ENCODE measurements at regions not wholly inside any gene's neighbourhood (a gene's known extent, or its start where the extent isn't known, plus 50 kb on each side); places are given as distances from the start of the nearest gene placed in this dataset.
"Not testable (repeated sequence)": the region's sequence is repeated elsewhere in the genome, so short reads cannot be mapped to it uniquely, and the experiment has no call there.

GRCh38 chr11:95434489-95435057, 203.6 kb upstream of the SESN3 start:
- no peak for DNase-seq (ENCODE audit: low read depth)

DNA sequence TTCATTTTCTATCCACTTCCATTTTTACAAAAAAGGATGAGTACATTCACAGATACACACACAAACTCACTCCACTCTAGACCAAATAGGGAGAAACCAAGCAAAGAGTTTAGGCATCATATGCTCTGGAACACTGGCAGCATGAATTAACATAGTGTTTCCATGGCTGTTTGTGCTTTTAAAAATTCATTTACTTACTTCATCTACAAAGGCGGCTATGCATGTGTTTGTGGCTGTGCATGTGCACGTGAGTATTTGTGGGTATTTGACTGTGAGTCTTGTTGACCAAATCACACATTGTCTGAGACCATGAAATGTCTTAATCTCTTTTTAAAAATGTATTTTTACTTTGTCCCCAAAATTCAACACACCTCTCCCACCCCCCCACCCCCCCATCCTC, 203.0 kb upstream of the SESN3 start:
- no peak for DNase-seq (ENCODE audit: low read depth)

DNA sequence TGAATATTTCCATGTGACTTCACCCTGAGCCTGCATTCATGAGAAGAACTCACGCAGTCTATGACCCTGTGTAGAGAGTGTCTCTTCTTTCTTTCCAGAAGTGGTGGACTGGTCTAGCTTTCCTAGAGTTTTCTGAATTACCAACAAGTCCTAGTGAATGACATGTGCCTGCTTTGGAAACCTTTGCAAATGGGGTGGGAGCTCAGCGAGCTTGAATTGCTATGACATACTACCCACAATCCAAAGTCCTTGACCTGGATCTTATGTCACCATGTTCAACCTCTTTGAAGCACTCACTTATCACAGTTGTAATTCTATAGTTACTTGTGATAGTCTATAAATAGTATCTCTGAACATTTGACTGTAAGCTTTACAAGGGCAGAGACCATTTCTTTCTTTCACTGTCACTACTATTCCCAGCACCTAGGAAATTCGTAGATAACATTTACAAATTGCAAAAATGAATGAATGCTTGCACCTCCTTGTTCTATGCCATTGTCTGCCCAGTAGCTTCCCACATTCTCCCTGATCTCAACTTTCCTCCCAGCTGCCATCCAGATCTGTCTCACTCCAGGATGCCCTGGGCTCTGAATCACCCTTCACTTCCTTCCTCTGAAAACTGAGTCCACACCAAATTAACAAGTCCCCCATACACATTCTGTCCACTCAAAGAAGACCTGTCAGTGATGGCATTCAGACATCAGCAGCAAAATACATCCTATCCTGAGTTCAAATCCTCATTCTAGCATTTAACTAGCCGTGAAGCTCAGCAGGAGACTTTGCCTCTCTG, 201.9 kb upstream of the SESN3 start:
- no peak for DNase-seq (ENCODE audit: low read depth)

DNA sequence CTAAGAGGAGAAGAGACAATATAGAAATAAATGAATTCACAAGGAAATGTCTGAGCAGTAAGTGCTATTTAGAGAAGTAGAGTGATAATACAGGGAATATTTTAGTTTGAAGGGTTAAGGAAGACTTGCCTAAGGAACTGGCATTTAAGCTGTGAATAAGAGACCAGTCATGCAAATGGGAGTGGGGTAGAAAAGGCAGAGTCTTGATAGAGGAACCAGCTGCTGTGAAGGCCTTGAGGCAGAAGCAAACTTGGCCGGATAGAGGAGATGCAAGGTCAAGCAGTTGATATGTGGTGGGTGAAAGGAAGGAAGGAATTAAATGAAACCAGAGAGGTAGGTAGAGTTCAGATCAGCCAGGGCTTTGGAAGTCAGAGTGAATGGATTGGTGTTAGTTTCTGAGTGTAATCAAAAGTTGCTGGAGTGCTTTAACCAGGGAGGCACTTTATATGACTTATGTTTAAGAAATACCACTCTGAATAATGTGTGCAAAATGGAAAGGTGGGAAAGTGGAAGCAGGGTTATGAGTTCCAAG, 198.4 kb upstream of the SESN3 start:
- DNase-seq (ENCODE audit: low read depth), result no peak

DNA sequence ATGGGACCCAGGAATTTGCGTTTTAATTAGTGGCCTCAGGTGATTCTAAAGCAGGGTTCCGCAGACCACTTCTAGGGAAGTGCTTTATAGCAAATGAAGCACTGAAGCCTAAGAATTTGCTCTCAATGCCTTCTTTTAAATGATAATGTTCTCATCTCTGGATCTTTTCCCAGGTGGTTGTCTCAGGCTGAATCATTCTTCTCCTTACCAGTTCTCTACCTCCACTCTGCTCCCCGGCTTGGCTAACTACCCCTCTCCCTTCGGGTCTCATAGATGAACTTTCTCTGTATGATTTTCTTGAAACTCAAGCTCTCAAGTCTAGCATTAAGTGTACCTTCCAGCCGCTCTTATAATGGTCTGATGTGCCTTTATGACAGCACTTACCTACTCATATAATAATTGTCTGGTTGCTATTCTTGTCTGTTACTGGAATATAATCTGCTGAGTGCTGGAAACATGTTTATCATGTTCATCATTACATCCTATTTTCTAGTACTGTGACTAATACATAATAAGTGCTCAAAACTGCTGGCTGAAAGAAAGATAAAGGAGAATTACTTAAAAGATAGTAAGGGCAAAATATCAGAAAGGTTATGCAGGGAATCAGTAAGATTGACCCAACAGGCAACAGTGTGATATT, 195.9 kb upstream of the SESN3 start:
- no peak for DNase-seq (ENCODE audit: low read depth)

GRCh38 chr11:95419915-95420314, 188.9 kb upstream of the SESN3 start:
- peak; percentile 8 for DNase-seq (ENCODE audit: low read depth)

DNA sequence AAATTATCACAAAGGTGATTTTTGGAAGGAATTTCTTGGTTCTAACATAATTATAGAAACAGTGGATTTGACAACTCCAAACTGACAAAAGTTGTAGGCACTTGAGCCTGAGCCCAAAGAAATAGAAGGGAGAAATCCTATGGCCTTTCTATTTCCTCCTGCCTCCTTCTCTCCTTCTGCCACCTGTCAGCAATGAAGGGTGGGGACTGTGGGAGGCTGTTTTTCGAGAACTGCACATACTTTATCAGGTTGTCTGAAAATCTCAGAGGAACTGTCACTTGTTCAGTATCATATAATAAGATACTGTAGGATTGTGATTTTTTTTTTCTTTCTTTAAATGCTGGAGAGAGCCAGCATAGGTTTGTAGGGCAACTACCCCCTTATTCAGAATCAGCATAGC, 187.9 kb upstream of the SESN3 start:
- DNase-seq (ENCODE audit: low read depth), result no peak

DNA sequence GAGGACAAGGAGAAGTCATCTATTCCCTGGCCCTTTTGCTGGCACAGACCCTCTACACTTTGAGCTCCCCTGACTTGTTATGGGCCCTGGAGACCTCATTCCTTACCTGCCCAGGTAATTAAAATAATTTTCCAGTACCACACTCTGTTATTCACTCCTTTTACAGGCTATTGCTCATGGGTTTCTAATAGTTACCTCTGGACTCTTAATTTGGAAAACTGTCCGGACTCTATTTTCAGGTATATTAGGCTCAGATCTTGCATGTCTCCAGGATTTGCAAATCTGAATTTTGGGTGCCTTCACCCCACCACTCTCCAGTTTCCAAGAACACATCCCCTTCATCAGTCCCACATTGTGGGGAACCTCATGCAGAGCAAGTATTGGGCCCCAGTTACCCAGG, 186.8 kb upstream of the SESN3 start:
- DNase-seq (ENCODE audit: low read depth), result no peak

DNA sequence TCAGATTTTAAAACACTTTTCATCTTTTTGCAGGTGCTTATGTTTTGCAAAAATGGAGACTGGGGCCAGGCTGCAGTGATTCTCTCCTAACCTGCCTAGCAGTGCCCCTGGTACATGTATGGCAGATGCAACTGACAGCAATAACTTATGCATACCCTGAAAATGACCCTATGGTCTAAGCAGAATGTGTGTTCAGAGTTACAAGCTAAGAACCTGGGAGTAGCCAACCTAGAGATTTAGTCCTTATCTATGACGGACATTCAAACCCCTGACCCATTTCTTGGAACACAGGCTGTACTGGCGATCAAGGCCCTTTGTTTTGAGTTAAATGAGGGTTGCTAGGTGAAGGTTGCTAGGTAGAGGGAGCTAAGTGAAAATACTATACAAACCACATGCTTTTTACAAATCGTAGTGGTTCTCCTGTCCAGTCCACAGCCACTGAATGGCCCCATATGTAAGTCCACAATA, 184.9 kb upstream of the SESN3 start:
- no peak for DNase-seq (ENCODE audit: low read depth)

DNA sequence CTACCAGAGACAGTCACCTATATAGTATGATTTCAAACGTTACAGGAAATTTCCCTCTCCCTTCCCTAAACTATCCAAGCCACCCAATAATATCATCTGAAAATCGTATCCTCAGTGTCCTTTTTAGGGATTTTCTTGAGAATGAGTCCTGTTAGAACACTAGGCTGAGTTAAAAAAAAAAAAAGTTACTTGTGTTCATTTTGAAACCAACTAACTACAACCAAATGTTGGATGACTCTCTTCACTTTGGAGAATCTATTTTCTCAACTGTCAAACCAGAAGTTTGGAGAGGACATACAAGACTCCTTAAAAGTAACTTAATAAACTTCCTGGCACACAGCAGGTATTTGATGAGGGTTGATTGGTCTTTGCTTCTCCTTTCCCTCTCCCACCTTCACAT, 183.2 kb upstream of the SESN3 start:
- no peak for DNase-seq (ENCODE audit: low read depth)

DNA sequence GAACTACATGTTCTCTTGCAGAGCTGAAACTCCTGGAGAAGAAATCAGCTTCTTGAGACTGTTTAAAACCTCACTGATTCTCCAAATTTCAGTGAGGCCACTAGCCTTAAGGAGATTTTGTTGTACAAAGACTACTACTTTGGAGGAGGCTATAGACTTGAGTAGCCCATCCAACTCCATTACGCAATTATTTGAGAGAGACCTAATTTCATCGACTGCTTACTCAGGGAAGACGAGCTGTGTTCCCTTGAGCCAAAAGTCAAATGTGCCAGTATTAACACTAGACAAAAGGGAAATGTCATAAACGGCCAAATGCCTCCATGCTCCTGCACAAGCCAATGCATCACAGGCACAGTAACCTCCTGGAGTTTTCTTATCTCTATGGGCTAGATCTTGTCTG, 182.8 kb upstream of the SESN3 start:
- no peak for DNase-seq (ENCODE audit: low read depth)

DNA sequence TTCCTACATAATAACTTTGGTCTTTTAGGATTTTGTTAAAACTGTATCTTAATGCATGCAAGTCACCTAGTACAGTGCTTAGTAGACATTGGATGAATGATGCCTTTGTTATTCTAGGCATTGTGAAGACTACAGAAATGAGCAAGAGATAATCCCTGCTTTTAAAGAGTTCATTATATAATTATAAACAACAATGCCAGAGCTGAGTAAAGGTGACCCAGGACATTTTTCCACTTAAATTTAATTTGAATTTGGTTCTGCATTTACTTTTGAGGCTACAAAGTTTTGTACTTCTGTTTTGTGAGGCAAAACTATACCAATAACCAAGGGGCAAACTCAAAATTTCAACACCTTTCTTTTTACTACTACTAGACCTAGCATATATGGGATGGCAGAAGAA, 182.0 kb upstream of the SESN3 start:
- DNase-seq (ENCODE audit: low read depth), result no peak

DNA sequence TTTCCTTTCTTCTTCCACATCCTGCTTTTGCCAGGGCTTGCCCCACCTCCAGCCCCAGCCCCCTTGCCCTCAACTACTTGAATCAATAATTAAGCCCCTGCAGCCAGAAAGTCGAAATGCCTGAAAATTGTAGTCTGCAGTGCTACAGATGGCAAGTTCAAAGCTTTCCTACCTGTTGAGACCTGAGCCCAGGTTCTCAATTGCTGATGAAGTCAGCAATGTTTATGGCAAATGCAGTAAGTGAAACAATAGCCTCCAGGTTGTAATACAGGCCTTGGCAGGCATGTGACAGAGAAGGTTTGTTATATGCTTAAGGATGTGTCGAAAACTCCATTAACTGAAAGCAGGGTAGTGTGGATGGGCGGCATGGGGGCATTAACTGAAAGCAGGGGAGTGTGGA, 181.1 kb upstream of the SESN3 start:
- no peak for DNase-seq (ENCODE audit: low read depth)

GRCh38 chr11:95410707-95411106, 179.7 kb upstream of the SESN3 start:
- not testable (repeated sequence) for DNase-seq (ENCODE audit: low read depth)

GRCh38 chr11:95406271-95406670, 175.3 kb upstream of the SESN3 start:
- DNase-seq (ENCODE audit: low read depth), result no peak

GRCh38 chr11:95404370-95404769, 173.4 kb upstream of the SESN3 start:
- no peak for DNase-seq (ENCODE audit: low read depth)

GRCh38 chr11:95398437-95399112, 167.6 kb upstream of the SESN3 start:
- DNase-seq (ENCODE audit: low read depth), result peak; percentile 60

- DNase-seq (ENCODE audit: low read depth), result no peak
Measured at GRCh38 chr11:95392644-95393043, 161.6 kb upstream of the SESN3 start.

DNA sequence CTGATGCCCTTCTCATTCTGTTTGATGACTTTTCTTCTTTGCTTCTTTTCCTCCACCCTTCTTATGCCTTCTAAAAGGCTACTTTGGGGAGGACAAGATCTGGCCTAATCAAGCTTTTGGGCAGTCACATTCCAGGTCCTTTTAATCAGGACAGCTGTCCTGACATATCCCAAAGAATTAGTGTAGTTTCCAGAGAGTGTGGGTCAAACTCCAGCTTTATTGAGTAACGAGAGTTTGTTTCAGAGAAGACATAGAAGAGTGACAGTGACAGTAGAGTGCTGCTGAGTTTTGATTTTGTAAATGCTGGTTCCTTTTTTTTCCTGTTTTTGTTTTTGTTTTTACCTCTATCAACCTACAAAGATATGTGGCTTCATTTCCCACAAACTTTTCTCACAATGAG, 158.4 kb upstream of the SESN3 start:
- no peak for DNase-seq (ENCODE audit: low read depth)

DNA sequence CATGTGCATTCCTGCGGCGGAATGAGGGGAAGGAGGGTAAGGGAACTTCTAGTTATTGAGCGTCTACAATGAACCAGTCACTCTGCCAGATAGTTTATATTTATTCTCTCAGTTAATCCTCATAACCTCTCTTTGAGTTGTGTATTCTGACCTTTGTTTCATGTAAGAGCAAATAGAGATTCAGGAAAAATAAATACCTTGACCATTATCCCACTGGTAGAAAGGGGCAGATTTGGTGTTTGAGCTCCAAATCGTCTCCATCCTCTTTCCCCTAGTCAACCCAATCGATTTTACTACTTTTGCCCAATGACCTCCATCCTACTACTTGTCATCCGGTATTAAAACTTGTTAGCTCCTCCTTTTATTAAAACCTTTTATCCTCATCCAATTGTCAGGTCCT, 157.1 kb upstream of the SESN3 start:
- DNase-seq (ENCODE audit: low read depth), result no peak

DNA sequence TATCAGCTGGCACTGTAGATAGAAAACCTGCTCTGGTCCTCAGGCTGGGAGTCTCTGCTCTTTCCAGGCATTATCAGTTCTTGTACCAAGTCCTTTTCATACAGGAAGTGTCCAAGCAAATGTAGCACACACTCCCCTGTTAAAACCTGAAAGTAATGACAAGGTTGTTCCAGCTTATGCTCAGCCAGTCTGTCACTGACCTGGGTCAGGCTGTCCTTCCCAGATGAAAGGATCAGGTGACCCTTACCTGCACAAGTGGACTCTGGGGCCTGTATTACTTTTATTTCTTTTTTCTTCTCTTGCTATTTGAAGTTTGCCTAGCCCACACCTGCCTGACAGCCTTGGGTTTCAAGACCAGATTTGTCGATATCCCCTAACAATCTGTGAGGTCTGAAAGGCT, 156.3 kb upstream of the SESN3 start:
- no peak for DNase-seq (ENCODE audit: low read depth)

DNA sequence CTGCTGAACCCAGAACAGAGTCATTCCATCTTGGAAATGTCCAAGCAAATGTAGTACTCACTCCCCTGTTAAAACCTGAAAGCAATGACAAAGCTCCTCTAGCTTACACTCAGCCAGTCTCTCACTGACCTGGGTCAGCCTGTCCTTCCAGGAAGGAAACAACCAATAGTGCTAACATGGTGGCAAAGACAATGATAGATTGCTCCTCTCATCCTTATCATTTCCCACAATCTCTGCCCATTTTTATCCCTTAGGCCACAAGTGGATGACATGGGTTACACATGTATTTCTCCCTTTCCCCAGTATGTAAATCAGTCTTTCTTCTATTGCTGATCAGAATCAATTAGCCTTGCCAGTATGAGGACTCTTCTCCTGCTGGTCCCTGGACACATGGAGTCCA, 154.6 kb upstream of the SESN3 start:
- DNase-seq (ENCODE audit: low read depth), result no peak

DNA sequence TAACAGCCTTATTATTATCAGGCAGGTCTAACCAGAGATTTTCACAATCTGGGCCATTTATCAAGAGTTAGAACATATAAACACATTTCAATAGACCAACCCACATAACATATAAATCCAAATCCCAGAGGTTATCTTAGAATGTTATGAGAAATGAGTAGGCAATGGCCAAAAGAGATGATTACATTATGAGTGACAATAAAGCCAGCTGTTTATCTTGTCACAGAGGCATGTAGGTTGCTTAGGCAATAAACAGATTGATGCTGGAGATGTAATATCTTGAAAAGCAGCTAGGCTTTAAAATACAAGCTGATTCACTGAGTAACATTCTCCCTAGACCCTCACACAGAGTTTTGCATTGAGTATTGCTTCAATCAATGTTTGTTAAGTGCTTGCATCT, 148.5 kb upstream of the SESN3 start:
- DNase-seq (ENCODE audit: low read depth), result no peak

Measured in fibroblast of the conjunctiva (primary cell).